H1 (cell line): ENCODE measurements at regions not wholly inside any gene's neighbourhood (a gene's known extent, or its start where the extent isn't known, plus 50 kb on each side); places are given as distances from the start of the nearest gene placed in this dataset.

Experiments used
- CTCF ChIA-PET: fragments of 300-600 bp; sonication (Branson Sonifier 250); formaldehyde crosslinking; loops from one replicate; lab custom pipeline; 2021; ENCODE audit not compliant: partially characterized antibody; lab: Charles Lee
- POLR2A ChIA-PET: fragments of 300-600 bp; sonication (Branson Sonifier 250); formaldehyde crosslinking; loops from one replicate; lab custom pipeline; 2021; ENCODE audit warnings: inconsistent platforms; ENCODE audit not compliant: partially characterized antibody; lab: Charles Lee
- DNase-seq, 2 experiments: peaks; one replicate each; pipeline versions ENCODE4 v3.0.0 to v3.0.0-alpha.2; 2010 to 2022; ENCODE audit warnings: low spot score in 2 of 2, low read depth in 1 of 2, mixed read lengths in 1 of 2
- FAIRE-seq: peaks from 2 replicates; lab custom pipeline; 2011; peaks lifted over from hg19 to GRCh38; lab: Jason Lieb, UNC
- H2AFZ ChIP-seq: 2 replicates; pipeline ENCODE4 v1.8.1; 2012; ENCODE audit warnings: low read length, inconsistent platforms
- H2AK5ac ChIP-seq: 2 replicates; pipeline ENCODE4 v1.6.1; 2013; ENCODE audit warnings: low read depth, low read length
- H2BK120ac ChIP-seq: replicated peaks from 2 replicates; pipeline ENCODE3; 2013; ENCODE audit warnings: low read depth, low read length, inconsistent platforms
- H2BK12ac ChIP-seq: 2 replicates; pipeline ENCODE4 v1.6.1; 2013; ENCODE audit warnings: low read depth, low read length
- H2BK15ac ChIP-seq: 2 replicates; pipeline ENCODE4 v1.6.1; 2013; ENCODE audit warnings: low read length
- H2BK20ac ChIP-seq: 2 replicates; pipeline ENCODE4 v1.6.1; 2013; ENCODE audit warnings: low read length
- H2BK5ac ChIP-seq: 2 replicates; pipeline ENCODE4 v1.6.1; 2013; ENCODE audit warnings: low read depth, low read length
- H3K14ac ChIP-seq: 2 replicates; pipeline ENCODE4 v1.6.1; 2013; ENCODE audit warnings: inconsistent platforms; ENCODE audit not compliant: insufficient read length
- H3K18ac ChIP-seq: 2 replicates; pipeline ENCODE4 v1.6.1; 2013; ENCODE audit warnings: low read length; ENCODE audit errors: extremely low read depth
- H3K23ac ChIP-seq: 2 replicates; pipeline ENCODE4 v1.6.1; 2013; ENCODE audit warnings: inconsistent platforms; ENCODE audit not compliant: insufficient read length
- H3K23me2 ChIP-seq: 2 replicates; pipeline ENCODE4 v1.6.1; 2013; ENCODE audit warnings: low read depth, low read length
- H3K27ac ChIP-seq: 2 replicates; pipeline ENCODE4 v1.6.1; 2011; ENCODE audit warnings: low read depth, low read length, inconsistent platforms
- H3K27me3 ChIP-seq, 4 experiments: replicated peaks in 1 of 4; 1 replicate in 1 of 4; 2 replicates in 3 of 4; pipeline versions ENCODE4 v1.6.1 to v1.8.1; 2011 to 2013; ENCODE audit warnings: low read length in 3 of 4, mild to moderate bottlenecking in 3 of 4, inconsistent platforms in 2 of 4, mixed read lengths in 2 of 4, moderate library complexity in 1 of 4; ENCODE audit not compliant: control insufficient read depth in 3 of 4, insufficient read depth in 3 of 4; ENCODE audit errors: extremely low read depth in 1 of 4
- H3K36me3 ChIP-seq, 4 experiments: 2 replicates each; pipeline versions ENCODE4 v1.6.1 to v1.8.1; 2011 to 2013; ENCODE audit warnings: mild to moderate bottlenecking in 4 of 4, low read length in 3 of 4, moderate library complexity in 2 of 4, control low read depth in 1 of 4, inconsistent platforms in 1 of 4; ENCODE audit not compliant: insufficient read depth in 4 of 4, control insufficient read depth in 2 of 4
- H3K4ac ChIP-seq: replicated peaks from 2 replicates; pipeline ENCODE3; 2013; ENCODE audit warnings: low read length, low read depth, mixed read lengths, inconsistent platforms; ENCODE audit not compliant: insufficient read length
- H3K4me1 ChIP-seq, 4 experiments: replicated peaks in 1 of 4; 1 replicate in 1 of 4; 2 replicates in 3 of 4; pipeline versions ENCODE4 v1.6.1 to v1.8.1; 2011 to 2013; ENCODE audit warnings: low read length in 3 of 4, inconsistent platforms in 2 of 4, mixed read lengths in 1 of 4; ENCODE audit not compliant: insufficient read depth in 4 of 4, control insufficient read depth in 3 of 4
- H3K4me2 ChIP-seq, 2 experiments: 2 replicates each; pipeline versions ENCODE4 v1.6.1 to v1.8.1; 2011 to 2013; ENCODE audit warnings: low read depth in 2 of 2, low read length in 2 of 2, control low read depth in 1 of 2, inconsistent platforms in 1 of 2, mild to moderate bottlenecking in 1 of 2; ENCODE audit not compliant: insufficient read depth in 1 of 2
- H3K4me3 ChIP-seq, 4 experiments: fragments of 200-600, 300-600 bp in 1 of 4; sonication (generic), shearing (Covaris generic), sonication (Bioruptor Twin) in 1 of 4; 2 replicates each; pipeline versions ENCODE4 v1.5.1 to v1.8.1; 2011 to 2016; ENCODE audit warnings: low read length in 4 of 4, low read depth in 3 of 4, control low read depth in 2 of 4, inconsistent platforms in 2 of 4, mild to moderate bottlenecking in 2 of 4, mixed read lengths in 1 of 4, moderate library complexity in 1 of 4; ENCODE audit not compliant: insufficient read depth in 2 of 4; ENCODE audit errors: extremely low read depth in 1 of 4
- H3K56ac ChIP-seq: replicated peaks from 2 replicates; pipeline ENCODE3; 2013; ENCODE audit warnings: low read depth, mild to moderate bottlenecking, mixed read lengths, low read length, inconsistent platforms; ENCODE audit not compliant: insufficient read length
- H3K79me1 ChIP-seq: 2 replicates; pipeline ENCODE4 v1.6.1; 2013; ENCODE audit warnings: low read depth, low read length, control low read depth
- H3K79me2 ChIP-seq, 2 experiments: 2 replicates each; pipeline versions ENCODE4 v1.6.1 to v1.8.1; 2012 to 2013; ENCODE audit warnings: low read length in 2 of 2, mild to moderate bottlenecking in 2 of 2, inconsistent platforms in 1 of 2; ENCODE audit not compliant: insufficient read depth in 2 of 2, control insufficient read depth in 1 of 2
- H3K9ac ChIP-seq, 4 experiments: replicated peaks in 1 of 4; 1 replicate in 1 of 4; 2 replicates in 3 of 4; pipeline versions ENCODE4 v1.6.1 to v1.8.1; 2011 to 2013; ENCODE audit warnings: low read depth in 3 of 4, low read length in 3 of 4, control low read depth in 2 of 4, mild to moderate bottlenecking in 2 of 4, moderate library complexity in 2 of 4, inconsistent platforms in 1 of 4; ENCODE audit errors: extremely low read depth in 1 of 4
- H3K9me3 ChIP-seq, 2 experiments: 2 replicates each; pipeline versions ENCODE4 v1.6.1 to v1.8.1; 2012 to 2013; ENCODE audit warnings: mild to moderate bottlenecking in 2 of 2, moderate library complexity in 2 of 2, control low read depth in 1 of 2, inconsistent platforms in 1 of 2, low read depth in 1 of 2, low read length in 1 of 2, mixed read lengths in 1 of 2; ENCODE audit not compliant: insufficient read depth in 2 of 2
- H4K20me1 ChIP-seq, 2 experiments: replicated peaks in 1 of 2; 2 replicates each; pipeline versions ENCODE3 to v1.8.1; 2011 to 2013; ENCODE audit warnings: inconsistent platforms in 2 of 2, low read length in 2 of 2, mild to moderate bottlenecking in 1 of 2; ENCODE audit not compliant: insufficient read depth in 2 of 2, control insufficient read depth in 1 of 2
- H4K5ac ChIP-seq: 2 replicates; pipeline ENCODE4 v1.6.1; 2013; ENCODE audit warnings: low read length, low read depth, mixed read lengths, inconsistent platforms; ENCODE audit not compliant: insufficient read length
- H4K8ac ChIP-seq: 2 replicates; pipeline ENCODE4 v1.8.0; 2013; ENCODE audit warnings: mild to moderate bottlenecking, moderate library complexity, low read length, inconsistent platforms; ENCODE audit not compliant: insufficient read depth; ENCODE audit errors: extremely low read depth
- H4K91ac ChIP-seq: replicated peaks from 2 replicates; pipeline ENCODE3; 2013; ENCODE audit warnings: low read length, mixed read lengths, inconsistent platforms; ENCODE audit not compliant: insufficient read length
- KDM1A ChIP-seq: fragments of 200-600, 300-600 bp; sonication (generic); IDR thresholded peaks from 2 replicates; pipeline ENCODE4 v1.7.1; 2016; ENCODE audit warnings: mild to moderate bottlenecking, low read length, borderline replicate concordance
- POLR2A ChIP-seq, 2 experiments: IDR thresholded peaks; 1 replicate in 1 of 2; 2 replicates in 1 of 2; pipeline ENCODE4 v1.6.1; 2011; ENCODE audit warnings: low read depth in 2 of 2, low read length in 2 of 2, mild to moderate bottlenecking in 2 of 2; ENCODE audit errors: control extremely low read depth in 1 of 2
- POU5F1 ChIP-seq: IDR thresholded peaks from 2 replicates; pipeline ENCODE4 v1.6.1; 2011; ENCODE audit warnings: low read depth, mild to moderate bottlenecking, low read length, moderate library complexity
- RAD21 ChIP-seq, 2 experiments: IDR thresholded peaks in 1 of 2; conservative IDR thresholded peaks in 1 of 2; 2 replicates each; pipeline ENCODE4 v1.6.1; 2011; ENCODE audit warnings: low read depth in 2 of 2, low read length in 2 of 2, improper control_type of control experiment in 1 of 2, inconsistent platforms in 1 of 2, mild to moderate bottlenecking in 1 of 2, moderate library complexity in 1 of 2
- SIRT6 ChIP-seq: IDR thresholded peaks from one replicate; pipeline ENCODE4 v1.7.1; 2012; ENCODE audit warnings: low read length, inconsistent platforms
- ZNF274 ChIP-seq: IDR thresholded peaks from 2 replicates; pipeline ENCODE4 v1.7.0; 2012; ENCODE audit warnings: low read length, borderline replicate concordance; ENCODE audit errors: extremely low read depth
- WGBS, 2 experiments: shearing (Covaris generic) in 1 of 2; methylation state at CpG; one replicate each; pipeline versions ENCODE4 v1.1.6 to v1.1.7; 2013 to 2015; ENCODE audit warnings: low lambda C conversion rate in 2 of 2, mixed read lengths in 2 of 2, inconsistent platforms in 1 of 2, low coverage in 1 of 2, missing lambda C conversion rate in 1 of 2; ENCODE audit not compliant: insufficient replicate concordance in 2 of 2, insufficient coverage in 1 of 2, insufficient read length in 1 of 2; ENCODE audit errors: extremely low coverage in 1 of 2, missing lambda C conversion rate in 1 of 2; 5-methylcytosine and 5-hydroxymethylcytosine counted together

DNA sequence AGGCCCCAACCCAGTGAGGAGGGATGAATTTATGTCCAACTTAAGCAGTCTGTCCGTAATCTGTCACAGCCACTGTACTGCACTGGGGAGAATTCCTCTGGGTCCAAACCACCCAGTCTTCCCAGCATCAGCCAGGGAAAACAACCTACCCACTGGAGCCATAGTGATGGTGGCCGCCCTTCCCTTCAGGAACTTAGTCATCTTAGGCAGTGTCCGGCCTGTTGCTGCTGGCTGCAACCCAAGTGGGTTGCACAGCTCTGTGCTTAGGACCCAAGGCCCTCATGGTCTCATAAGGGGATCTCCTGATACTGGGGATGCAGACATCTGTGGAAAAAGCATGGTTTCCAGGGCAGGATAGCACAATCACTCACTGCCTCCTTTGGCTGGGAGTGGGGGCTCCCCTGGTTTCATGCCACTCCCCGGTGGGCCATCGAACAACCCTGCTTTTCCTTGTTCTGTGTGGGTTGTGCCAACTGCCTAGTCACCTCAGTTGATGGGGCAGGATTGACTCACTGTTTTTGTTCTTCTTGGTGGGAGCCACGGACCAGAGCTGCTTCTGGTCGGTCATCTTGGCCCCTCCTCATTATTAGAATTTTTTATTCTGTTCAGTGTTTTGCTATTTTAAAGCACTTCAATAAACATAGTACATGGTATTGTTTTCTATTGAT, 591.9 kb downstream of the DOK5 start:
- no peak overlapping the region for H2AK5ac ChIP-seq
- H3K23ac ChIP-seq, result no peak overlapping the region
- peaks cover 0 to 2% of the 10 kb centered on the region in 2 experiments; a peak in 1 of 4 replicates for H3K9me3 ChIP-seq
- no peak overlapping the region for H3K27ac ChIP-seq
- H4K8ac ChIP-seq, result no peak overlapping the region
- TF ChIP-seq KDM1A, result no peak
- no peak for TF ChIP-seq POLR2A (IDR thresholded peaks at IDR 0.05; ENCODE audit: control extremely low read depth in 1 of 2, low read depth in 2 of 2, low read length in 2 of 2)
- TF ChIP-seq RAD21 (IDR thresholded peaks at IDR 0.05 in 1 of 2, conservative IDR thresholded peaks at IDR 0.05 in 1 of 2; ENCODE audit: low read depth in 2 of 2, low read length in 2 of 2), result no peak
- TF ChIP-seq POU5F1, result no peak
- TF ChIP-seq ZNF274, result no peak
- TF ChIP-seq SIRT6, result no peak
- H3K36me3 ChIP-seq, result no peaks in the 10 kb centered on the region
- ChIA-PET CTCF (interaction anchor here (0.6 kb wide), 1 partner anchor 87 kb away, joined by 3 read pairs; no protein-coding TSS in a partner anchor), POLR2A (no interaction called here)
- H3K79me2 ChIP-seq, result no peaks in the 10 kb centered on the region
- H3K4me3 ChIP-seq, result no peak overlapping the region
- H3K9ac ChIP-seq, result no peak overlapping the region
- H2BK5ac ChIP-seq, result no peak overlapping the region
- no peaks in the 10 kb centered on the region for H3K27me3 ChIP-seq
- no peak for DNase-seq
- no peaks in the 10 kb centered on the region for H4K20me1 ChIP-seq
- no peak for FAIRE-seq
- H3K14ac ChIP-seq, result no peak overlapping the region
- H3K18ac ChIP-seq, result no peak overlapping the region
- H2AFZ ChIP-seq, result no peak overlapping the region
- H2BK20ac ChIP-seq, result no peak overlapping the region
- no peaks in the 10 kb centered on the region for H3K23me2 ChIP-seq
- H2BK15ac ChIP-seq, result no peak overlapping the region
- WGBS, 2 experiments, result 97% methylated on average over 7 of the region's 7 CpGs; no CpG with 5 or more reads in 1 of the 2 experiments
- no peak overlapping the region for H2BK120ac ChIP-seq
- H3K4me2 ChIP-seq, result no peak overlapping the region
- H4K91ac ChIP-seq, result no peak overlapping the region
- H3K4ac ChIP-seq, result no peak overlapping the region
- H3K4me1 ChIP-seq, result no peaks in the 10 kb centered on the region
- no peak overlapping the region for H3K56ac ChIP-seq
- no peaks in the 10 kb centered on the region for H3K79me1 ChIP-seq
- H4K5ac ChIP-seq, result no peak overlapping the region
- H2BK12ac ChIP-seq, result no peak overlapping the region
